BJ (cell line): ENCODE measurements at regions not wholly inside any gene's neighbourhood (a gene's known extent, or its start where the extent isn't known, plus 50 kb on each side); places are given as distances from the start of the nearest gene placed in this dataset.

Source experiments
- CTCF ChIA-PET: fragments of 350-600 bp; formaldehyde crosslinking; extraction: SDS; loops from one replicate; lab custom pipeline; 2021; ENCODE audit warnings: antibody characterized with exemption, inconsistent platforms; lab: Yijun Ruan, JAX
- POLR2A ChIA-PET: fragments of 300-600 bp; sonication (Branson Sonifier 250); formaldehyde crosslinking; extraction: SDS; loops from one replicate; lab custom pipeline; 2021; ENCODE audit warnings: antibody characterized with exemption; lab: Charles Lee
- DNase-seq: peaks from one replicate; pipeline ENCODE4 v3.0.0-alpha.2; 2011; ENCODE audit warnings: low read depth
- H3K27me3 ChIP-seq: 2 replicates; pipeline ENCODE4 v1.6.0; 2011; ENCODE audit warnings: low read length; ENCODE audit not compliant: control insufficient read depth, insufficient read depth
- H3K36me3 ChIP-seq: 2 replicates; pipeline ENCODE4 v1.5.1; 2011; ENCODE audit warnings: low read length; ENCODE audit not compliant: control insufficient read depth, insufficient read depth
- H3K4me3 ChIP-seq: 2 replicates; pipeline ENCODE4 v1.5.1; 2011; ENCODE audit warnings: low read depth, mild to moderate bottlenecking, control low read depth, low read length
- CTCF ChIP-seq: IDR thresholded peaks from 2 replicates; pipeline ENCODE4 v1.5.1; 2011; ENCODE audit warnings: low read depth, mild to moderate bottlenecking, control low read depth, inconsistent platforms, low read length, moderate library complexity; ENCODE audit not compliant: insufficient read depth

DNA sequence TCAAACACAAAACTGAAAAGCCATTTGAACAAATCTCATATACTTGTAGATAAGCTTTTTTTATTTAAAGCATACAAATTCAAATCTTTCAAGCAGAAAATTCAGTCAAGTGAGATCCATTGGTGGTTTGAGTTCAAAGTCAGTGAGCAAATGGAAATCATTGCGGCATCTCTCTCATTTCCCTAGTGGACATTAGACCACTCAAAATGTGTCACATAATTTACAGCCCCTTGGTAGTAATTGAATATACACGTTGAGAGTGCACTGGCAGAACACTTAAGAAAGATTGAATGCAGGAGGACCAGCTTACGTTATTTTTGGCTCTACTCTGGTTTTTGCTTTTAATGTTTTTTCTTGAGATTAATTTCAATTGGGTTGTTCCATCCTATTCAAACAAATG lies 633.7 kb downstream of the USP25 start:
- Histone ChIP-seq H3K4me3 (no peak overlapping the region), H3K27me3 (no peaks in the 10 kb centered on the region), H3K36me3 (no peaks in the 10 kb centered on the region)
- no peak for DNase-seq
- ChIA-PET CTCF (no interaction called here), POLR2A (no interaction called here)
- TF ChIP-seq CTCF, result no peak

- ChIA-PET CTCF (interaction anchor here (1.0 kb wide), 1 partner anchor 13 kb away, joined by 3 read pairs; no protein-coding TSS in a partner anchor), POLR2A (no interaction called here)
- Histone ChIP-seq H3K27me3 (no peaks in the 10 kb centered on the region), H3K36me3 (no peaks in the 10 kb centered on the region), H3K4me3 (no peak overlapping the region)
- no peak for TF ChIP-seq CTCF
- no peak for DNase-seq
Observed at GRCh38 chr21:16366207-16366606, 636.4 kb downstream of the USP25 start.

- Histone ChIP-seq H3K36me3 (no peaks in the 10 kb centered on the region), H3K27me3 (no peaks in the 10 kb centered on the region), H3K4me3 (no peak overlapping the region)
- POLR2A ChIA-PET, result no interaction called here
- CTCF ChIA-PET, result no interaction called here
- no peak for TF ChIP-seq CTCF
- DNase-seq, result no peak
Observed at GRCh38 chr21:16367079-16367478, 637.3 kb downstream of the USP25 start.

GRCh38 chr21:16370186-16370585 lies 640.4 kb downstream of the USP25 start:
- Histone ChIP-seq H3K27me3 (no peaks in the 10 kb centered on the region), H3K4me3 (no peak overlapping the region), H3K36me3 (no peaks in the 10 kb centered on the region)
- no peak for TF ChIP-seq CTCF
- ChIA-PET CTCF (no interaction called here), POLR2A (no interaction called here)
- no peak for DNase-seq

GRCh38 chr21:16372586-16372985 lies 642.8 kb downstream of the USP25 start:
- H3K36me3 ChIP-seq, result no peaks in the 10 kb centered on the region
- ChIA-PET CTCF (interaction anchor here (0.7 kb wide), 2 partner anchors 19 to 620 kb away, joined by 3 read pairs; no protein-coding TSS in a partner anchor), POLR2A (no interaction called here)
- H3K27me3 ChIP-seq, result no peaks in the 10 kb centered on the region
- H3K4me3 ChIP-seq, result no peak overlapping the region
- TF ChIP-seq CTCF, result no peak
- DNase-seq, result no peak
